Lower leg skin (tissue), 4 donors: ENCODE measurements at regions not wholly inside any gene's neighbourhood (a gene's known extent, or its start where the extent isn't known, plus 50 kb on each side); places are given as distances from the start of the nearest gene placed in this dataset.

ENCODE experiments used
- DNase-seq, 2 donors: peaks; one replicate each; pipeline ENCODE4 v3.0.0-alpha.2; 2019; ENCODE audit warnings: low spot score in 2 of 2
- H3K4me3 ChIP-seq: fragments of 200-600 bp; sonication (generic); 2 replicates; pipeline ENCODE4 v1.5.1; 2017; ENCODE audit warnings: mild to moderate bottlenecking, low read depth; ENCODE audit not compliant: poor library complexity, severe bottlenecking
- POLR2A ChIP-seq, 2 donors: fragments of 450-650 bp; IDR thresholded peaks; one replicate each; pipeline ENCODE4 v1.6.1; 2016 to 2017; ENCODE audit warnings: antibody characterized with exemption in 2 of 2, mild to moderate bottlenecking in 1 of 2, moderate library complexity in 1 of 2
- WGBS, 2 donors: methylation state at CpG; one replicate each; pipeline ENCODE4 v1.1.5; 2018; 5-methylcytosine and 5-hydroxymethylcytosine counted together
- intact Hi-C: fragments of 100-400 bp; cut with DNase I; formaldehyde crosslinking; loops from one replicate; pipeline ENCODE4 v1.15.0; 2023; ENCODE audit warnings: low total_unique reads
- TF ChIP-seq, protein P1 (sequence below), 3 donors: fragments of 450-650 bp; IDR thresholded peaks; one replicate each; pipeline ENCODE4 v1.5.1; 2016; ENCODE audit warnings: antibody characterized with exemption in 3 of 3, mild to moderate bottlenecking in 3 of 3, moderate library complexity in 2 of 3

DNA sequence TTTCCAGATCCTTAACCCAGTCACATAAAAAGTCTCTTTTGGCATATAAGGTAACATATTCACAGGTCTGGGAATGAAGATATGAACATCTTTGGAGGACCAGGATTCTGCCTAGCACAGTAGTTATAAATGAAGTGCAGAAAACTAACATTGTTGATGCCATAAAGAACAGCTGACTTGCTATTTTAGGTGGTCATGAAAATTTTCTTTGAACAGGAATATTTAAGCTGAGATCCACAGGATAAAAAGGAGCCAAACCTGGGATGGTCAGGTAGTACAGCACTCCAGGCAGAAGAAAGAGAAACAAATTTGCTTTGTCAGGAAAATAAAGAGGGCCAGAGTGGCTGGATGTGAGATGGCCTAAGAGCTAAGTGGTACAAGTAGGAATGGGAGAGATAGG lies 80.0 kb downstream of the CENPW start:
- intact Hi-C loops = no loop called here
- H3K4me3 ChIP-seq = no peak overlapping the region

GRCh38 chr6:126422912-126423311 lies 83.0 kb downstream of the CENPW start:
- WGBS, 2 donors = 69 to 72% methylated on average over 2 of the region's 2 CpGs
- DNase-seq = no peak
- H3K4me3 ChIP-seq = no peak overlapping the region
- no peak for TF ChIP-seq POLR2A (IDR thresholded peaks at IDR 0.05)
- TF ChIP-seq, protein P1, sequence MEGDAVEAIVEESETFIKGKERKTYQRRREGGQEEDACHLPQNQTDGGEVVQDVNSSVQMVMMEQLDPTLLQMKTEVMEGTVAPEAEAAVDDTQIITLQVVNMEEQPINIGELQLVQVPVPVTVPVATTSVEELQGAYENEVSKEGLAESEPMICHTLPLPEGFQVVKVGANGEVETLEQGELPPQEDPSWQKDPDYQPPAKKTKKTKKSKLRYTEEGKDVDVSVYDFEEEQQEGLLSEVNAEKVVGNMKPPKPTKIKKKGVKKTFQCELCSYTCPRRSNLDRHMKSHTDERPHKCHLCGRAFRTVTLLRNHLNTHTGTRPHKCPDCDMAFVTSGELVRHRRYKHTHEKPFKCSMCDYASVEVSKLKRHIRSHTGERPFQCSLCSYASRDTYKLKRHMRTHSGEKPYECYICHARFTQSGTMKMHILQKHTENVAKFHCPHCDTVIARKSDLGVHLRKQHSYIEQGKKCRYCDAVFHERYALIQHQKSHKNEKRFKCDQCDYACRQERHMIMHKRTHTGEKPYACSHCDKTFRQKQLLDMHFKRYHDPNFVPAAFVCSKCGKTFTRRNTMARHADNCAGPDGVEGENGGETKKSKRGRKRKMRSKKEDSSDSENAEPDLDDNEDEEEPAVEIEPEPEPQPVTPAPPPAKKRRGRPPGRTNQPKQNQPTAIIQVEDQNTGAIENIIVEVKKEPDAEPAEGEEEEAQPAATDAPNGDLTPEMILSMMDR (IDR thresholded peaks at IDR 0.05) = no peak
- intact Hi-C loops = no loop called here

More for the DNA sequence above, 80.0 kb downstream of the CENPW start:
- TF ChIP-seq, protein P1 (IDR thresholded peaks at IDR 0.05) = no peak
- no peak for TF ChIP-seq POLR2A (IDR thresholded peaks at IDR 0.05)
- DNase-seq = no peak

DNA sequence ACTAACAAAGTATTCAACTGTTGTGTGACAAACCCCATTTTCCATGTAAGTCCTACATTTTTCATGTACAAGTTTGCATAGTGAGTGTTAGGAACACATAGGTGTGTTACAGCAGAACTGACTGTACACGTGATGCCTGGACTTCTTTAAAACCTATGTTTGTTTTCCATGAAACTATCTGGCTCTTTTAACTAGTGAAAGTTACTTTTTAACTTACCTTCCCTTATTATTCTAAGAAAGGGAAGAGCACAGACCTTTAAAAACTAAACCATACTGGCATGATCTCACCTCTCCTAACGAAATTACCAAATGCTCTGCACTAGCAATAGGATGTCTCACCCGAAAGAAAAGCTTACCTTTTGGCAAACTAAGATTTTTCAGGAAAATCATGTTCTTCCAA lies 87.8 kb downstream of the CENPW start:
- WGBS, 2 donors = 86 to 89% methylated on average over 3 of the region's 3 CpGs
- DNase-seq = no peak
- H3K4me3 ChIP-seq = no peak overlapping the region
- intact Hi-C loops = no loop called here
- TF ChIP-seq, protein P1 (IDR thresholded peaks at IDR 0.05) = no peak
- no peak for TF ChIP-seq POLR2A (IDR thresholded peaks at IDR 0.05)

DNA sequence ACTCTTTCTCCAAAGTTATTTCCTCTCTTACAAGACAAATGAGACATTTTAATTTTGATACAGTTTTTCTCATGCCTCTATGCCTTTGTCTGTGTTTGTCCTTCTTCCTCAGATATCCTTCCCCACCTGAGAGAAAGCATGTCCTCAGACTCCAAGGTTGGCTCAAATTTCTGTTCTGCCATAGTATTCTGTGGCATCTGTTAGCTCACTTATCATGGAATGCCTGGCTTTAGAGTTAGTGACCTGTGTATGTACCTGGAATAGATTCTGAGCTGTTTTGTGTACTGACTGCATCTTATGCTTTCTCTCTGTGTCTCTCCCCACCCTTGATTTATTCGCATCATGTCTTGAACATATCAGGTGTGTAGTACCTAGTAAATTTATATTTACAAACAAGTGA lies 90.0 kb downstream of the CENPW start:
- WGBS, 2 donors = 90 to 93% methylated on average over 1 of the region's 1 CpG
- TF ChIP-seq POLR2A (IDR thresholded peaks at IDR 0.05) = no peak
- TF ChIP-seq, protein P1 (IDR thresholded peaks at IDR 0.05) = no peak
- H3K4me3 ChIP-seq = no peak overlapping the region
- no peak for DNase-seq
- intact Hi-C loops = no loop called here

DNA sequence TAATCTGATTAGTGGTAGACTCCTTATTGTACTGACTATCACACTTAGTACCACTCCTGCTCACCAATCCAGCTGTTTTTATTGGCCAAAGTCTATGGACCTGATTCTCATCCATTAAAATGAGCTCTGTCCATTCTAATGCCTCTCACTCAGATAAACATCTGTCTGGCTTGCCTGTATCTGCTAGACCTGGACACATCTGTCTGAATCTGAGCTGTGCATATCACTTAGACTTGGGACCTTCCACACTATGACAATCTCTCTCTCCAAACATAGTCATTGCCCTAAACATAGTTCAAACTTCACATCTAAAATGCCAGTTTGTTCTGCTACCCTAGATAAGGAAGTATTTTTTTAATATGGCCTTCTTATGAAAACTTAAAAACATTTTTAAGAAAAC lies 92.6 kb downstream of the CENPW start:
- DNase-seq = no peak
- intact Hi-C loops = no loop called here
- TF ChIP-seq POLR2A (IDR thresholded peaks at IDR 0.05) = no peak
- no peak overlapping the region for H3K4me3 ChIP-seq

- intact Hi-C loops = no loop called here
- TF ChIP-seq, protein P1 (IDR thresholded peaks at IDR 0.05) = no peak
- TF ChIP-seq POLR2A (IDR thresholded peaks at IDR 0.05) = no peak
- no peak for DNase-seq
- no peak overlapping the region for H3K4me3 ChIP-seq
Measured at GRCh38 chr6:126433927-126434326, 94.0 kb downstream of the CENPW start.
